ENCODE measurements at regions not wholly inside any gene's neighbourhood (a gene's known extent, or its start where the extent isn't known, plus 50 kb on each side); places are given as distances from the start of the nearest gene placed in this dataset.

DNA sequence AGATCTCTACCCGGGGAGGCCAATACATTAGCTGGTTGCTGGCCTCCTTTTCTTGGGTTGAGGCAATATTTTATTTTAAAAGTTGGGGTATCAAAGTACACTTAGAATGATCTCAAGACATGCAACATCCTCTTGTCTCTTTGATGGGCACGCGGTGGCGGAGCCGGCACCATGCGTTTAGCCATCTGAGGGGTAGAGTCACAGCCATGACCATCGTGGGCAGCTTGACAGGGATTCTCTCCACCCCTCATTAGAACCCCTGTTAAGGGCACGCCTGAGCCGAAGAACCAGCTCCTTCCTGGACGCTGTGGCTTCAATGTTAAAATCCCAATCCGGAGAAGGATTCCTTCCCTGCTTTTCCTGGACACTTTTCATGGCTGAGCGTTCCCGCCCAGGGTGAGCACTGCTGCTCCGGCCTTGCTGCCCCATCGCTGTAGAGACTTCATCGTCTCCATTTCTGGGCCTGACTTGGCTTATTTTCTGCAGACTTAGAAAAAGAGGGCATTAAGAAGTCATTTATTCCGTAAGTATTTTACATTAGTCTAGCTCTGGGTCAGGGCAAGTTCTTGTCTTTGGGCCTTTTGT, 142.7 kb upstream of the CDH4 start:
- Histone ChIP-seq H3K36me3 (no peaks in the 10 kb centered on the region), H3K4me1 (no peaks in the 10 kb centered on the region), H3K9me3 (no peaks in the 10 kb centered on the region; the same call in 1 of the 2 replicates), H3K4me3 (ENCODE audit: low read depth, low read length) (no peak overlapping the region), H3K27me3 (no peaks in the 10 kb centered on the region)
- TF ChIP-seq, protein P1, sequence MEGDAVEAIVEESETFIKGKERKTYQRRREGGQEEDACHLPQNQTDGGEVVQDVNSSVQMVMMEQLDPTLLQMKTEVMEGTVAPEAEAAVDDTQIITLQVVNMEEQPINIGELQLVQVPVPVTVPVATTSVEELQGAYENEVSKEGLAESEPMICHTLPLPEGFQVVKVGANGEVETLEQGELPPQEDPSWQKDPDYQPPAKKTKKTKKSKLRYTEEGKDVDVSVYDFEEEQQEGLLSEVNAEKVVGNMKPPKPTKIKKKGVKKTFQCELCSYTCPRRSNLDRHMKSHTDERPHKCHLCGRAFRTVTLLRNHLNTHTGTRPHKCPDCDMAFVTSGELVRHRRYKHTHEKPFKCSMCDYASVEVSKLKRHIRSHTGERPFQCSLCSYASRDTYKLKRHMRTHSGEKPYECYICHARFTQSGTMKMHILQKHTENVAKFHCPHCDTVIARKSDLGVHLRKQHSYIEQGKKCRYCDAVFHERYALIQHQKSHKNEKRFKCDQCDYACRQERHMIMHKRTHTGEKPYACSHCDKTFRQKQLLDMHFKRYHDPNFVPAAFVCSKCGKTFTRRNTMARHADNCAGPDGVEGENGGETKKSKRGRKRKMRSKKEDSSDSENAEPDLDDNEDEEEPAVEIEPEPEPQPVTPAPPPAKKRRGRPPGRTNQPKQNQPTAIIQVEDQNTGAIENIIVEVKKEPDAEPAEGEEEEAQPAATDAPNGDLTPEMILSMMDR (IDR thresholded peaks at IDR 0.05; ENCODE audit: low read depth, low read length), result no peak
- DNase-seq, result no peak

DNA sequence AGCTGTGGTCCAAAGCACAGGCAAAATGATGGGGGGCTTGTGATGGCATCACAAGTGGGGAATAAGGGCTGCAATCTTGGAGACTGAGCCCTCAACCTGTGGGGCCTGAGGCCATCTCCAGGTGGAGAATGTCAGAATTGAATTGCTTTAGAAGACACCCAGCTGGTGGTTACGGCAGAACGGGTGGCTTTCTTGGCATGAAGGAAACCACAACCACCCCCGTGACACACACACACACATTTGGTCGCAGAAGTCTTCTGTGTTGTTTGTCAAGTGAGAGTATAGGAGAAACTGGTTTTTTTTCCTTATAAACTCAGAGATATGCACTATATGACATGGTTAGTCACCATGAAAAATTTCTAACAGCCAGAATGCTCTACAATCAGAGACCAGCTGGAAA, 139.5 kb upstream of the CDH4 start:
- TF ChIP-seq, protein P1 (IDR thresholded peaks at IDR 0.05; ENCODE audit: low read depth, low read length), result no peak
- Histone ChIP-seq H3K4me1 (no peaks in the 10 kb centered on the region), H3K4me3 (ENCODE audit: low read depth, low read length) (no peak overlapping the region), H3K9me3 (no peaks in the 10 kb centered on the region; the same call in 1 of the 2 replicates), H3K27me3 (no peaks in the 10 kb centered on the region), H3K36me3 (no peaks in the 10 kb centered on the region)
- DNase-seq, result no peak

DNA sequence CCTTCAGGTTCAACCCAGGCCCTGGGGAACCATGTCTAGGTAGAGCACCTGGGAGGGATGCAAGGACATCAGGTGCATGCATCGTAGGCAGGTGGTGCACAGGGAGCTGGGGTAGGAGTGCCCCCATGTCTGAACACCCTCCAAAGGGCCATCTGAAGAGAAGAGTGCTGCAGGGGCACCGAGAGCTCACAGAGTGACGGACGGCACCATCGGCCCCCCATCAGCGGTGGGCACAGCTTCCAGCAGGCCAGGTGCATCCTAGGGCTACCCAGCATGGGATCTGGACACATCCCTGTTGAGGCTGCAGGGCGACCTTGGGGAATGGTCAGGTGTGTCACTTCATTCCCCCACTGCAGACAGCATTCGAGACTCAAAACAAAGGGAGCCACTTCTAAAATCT, 138.3 kb upstream of the CDH4 start:
- TF ChIP-seq, protein P1 (IDR thresholded peaks at IDR 0.05; ENCODE audit: low read depth, low read length), result no peak
- no peaks in the 10 kb centered on the region for H3K27me3 ChIP-seq
- no peak for DNase-seq

DNA sequence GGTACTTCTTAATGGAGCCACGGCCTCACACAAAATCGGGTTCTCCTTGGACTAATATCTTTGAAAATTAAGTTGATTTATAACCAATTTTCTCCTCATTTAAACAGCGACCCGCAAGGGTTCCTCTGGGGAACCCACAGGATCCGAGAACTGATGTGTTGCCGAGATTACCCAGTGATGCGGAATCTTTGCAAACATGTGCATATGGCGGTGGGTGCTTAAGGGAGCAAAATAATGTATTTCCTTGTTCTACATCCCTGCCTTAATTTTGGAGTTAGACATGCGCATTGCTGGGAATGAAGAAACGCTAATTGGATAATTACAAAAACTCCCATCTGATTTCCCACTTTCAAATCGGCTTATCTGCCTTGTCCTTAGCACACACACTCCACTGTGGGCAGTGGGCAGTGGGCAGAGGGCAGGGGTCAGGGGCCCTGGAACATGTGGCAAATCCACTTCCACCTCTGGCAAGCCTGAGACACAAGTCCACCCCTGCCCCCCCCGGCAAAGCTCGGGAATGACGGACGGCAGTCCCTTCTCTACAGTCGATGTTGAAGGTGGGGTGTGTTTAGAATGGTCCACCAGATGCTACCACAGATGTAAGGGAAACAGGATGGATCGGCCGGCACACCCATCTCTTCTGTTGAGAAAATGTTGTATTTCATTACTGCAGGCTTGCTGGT, 137.4 kb upstream of the CDH4 start:
- no peaks in the 10 kb centered on the region for H3K36me3 ChIP-seq
- DNase-seq, result no peak
- TF ChIP-seq, protein P1 (IDR thresholded peaks at IDR 0.05; ENCODE audit: low read depth, low read length), result no peak
- H3K4me1 ChIP-seq, result no peaks in the 10 kb centered on the region
- H3K27me3 ChIP-seq, result no peaks in the 10 kb centered on the region
- no peaks in the 10 kb centered on the region; the same call in 1 of the 2 replicates for H3K9me3 ChIP-seq
- H3K4me3 ChIP-seq (ENCODE audit: low read depth, low read length), result no peak overlapping the region

More for the DNA sequence above, 138.3 kb upstream of the CDH4 start:
- H3K4me3 ChIP-seq (ENCODE audit: low read depth, low read length), result no peak overlapping the region
- H3K36me3 ChIP-seq, result no peaks in the 10 kb centered on the region
- no peaks in the 10 kb centered on the region for H3K4me1 ChIP-seq
- no peaks in the 10 kb centered on the region; the same call in 1 of the 2 replicates for H3K9me3 ChIP-seq

DNA sequence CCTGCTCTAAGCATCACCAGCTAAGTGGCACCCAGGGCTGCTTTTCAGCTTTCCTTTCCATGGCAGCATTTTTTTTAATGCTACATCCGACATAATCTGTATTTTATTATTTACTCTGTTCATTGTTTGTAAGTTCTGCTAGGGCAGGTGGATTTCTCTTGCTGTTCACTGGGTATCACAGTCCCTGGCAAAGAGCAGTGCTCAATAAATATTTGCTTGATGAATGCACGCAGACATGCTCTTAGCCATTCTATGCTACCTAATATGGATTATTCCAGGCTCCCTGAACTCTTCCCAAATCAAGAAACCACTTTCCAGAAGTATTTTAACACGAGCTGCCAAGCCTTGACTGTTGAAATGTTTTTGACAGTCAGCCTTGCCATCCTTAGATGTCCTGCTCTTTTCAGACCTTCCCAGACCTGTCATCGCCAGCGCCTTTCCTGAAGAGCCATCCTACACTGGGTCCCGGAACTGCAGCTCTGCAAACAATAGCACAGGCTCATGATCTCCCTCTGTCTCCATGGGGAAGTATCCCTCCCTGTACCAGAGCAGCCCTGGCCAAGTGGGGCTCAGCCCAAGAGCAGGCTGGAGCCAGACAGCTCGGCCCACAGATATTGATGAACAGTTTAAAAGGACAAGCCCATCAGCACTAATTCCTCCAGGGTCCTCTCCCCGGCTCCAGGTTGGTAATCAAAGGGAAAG, 136.5 kb upstream of the CDH4 start:
- no peaks in the 10 kb centered on the region for H3K36me3 ChIP-seq
- TF ChIP-seq, protein P1 (IDR thresholded peaks at IDR 0.05; ENCODE audit: low read depth, low read length), result no peak
- H3K27me3 ChIP-seq, result no peaks in the 10 kb centered on the region
- no peaks in the 10 kb centered on the region for H3K4me1 ChIP-seq
- no peak for DNase-seq
- H3K4me3 ChIP-seq (ENCODE audit: low read depth, low read length), result no peak overlapping the region
- H3K9me3 ChIP-seq, result no peaks in the 10 kb centered on the region; the same call in 1 of the 2 replicates

DNA sequence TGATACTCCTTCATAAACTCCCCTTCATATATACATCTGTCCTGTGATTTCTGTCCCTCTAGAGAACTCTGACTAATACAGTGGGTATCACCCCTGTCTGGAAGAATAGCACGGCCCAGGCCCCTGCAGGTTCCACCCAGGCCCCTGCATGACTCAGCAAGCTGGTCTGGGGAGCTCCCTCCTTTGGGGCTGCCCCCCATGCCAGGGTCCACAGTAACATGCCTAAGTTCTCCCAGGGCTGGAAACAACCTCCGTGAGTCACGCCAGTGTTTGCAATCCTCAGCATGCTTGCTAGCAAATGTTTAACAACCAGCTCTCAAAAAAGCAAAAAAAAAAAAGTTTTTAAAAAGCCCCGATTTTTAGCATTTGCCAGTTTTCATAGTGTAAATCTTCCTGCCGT, 134.3 kb upstream of the CDH4 start:
- no peak for DNase-seq
- no peaks in the 10 kb centered on the region for H3K27me3 ChIP-seq
- no peak overlapping the region for H3K4me3 ChIP-seq (ENCODE audit: low read depth, low read length)
- H3K36me3 ChIP-seq, result no peaks in the 10 kb centered on the region
- H3K4me1 ChIP-seq, result no peaks in the 10 kb centered on the region
- no peaks in the 10 kb centered on the region for H3K9me3 ChIP-seq
- TF ChIP-seq, protein P1 (IDR thresholded peaks at IDR 0.05; ENCODE audit: low read depth, low read length), result no peak
